Sigmoid colon (tissue), 4 donors: ENCODE measurements at regions not wholly inside any gene's neighbourhood (a gene's known extent, or its start where the extent isn't known, plus 50 kb on each side); places are given as distances from the start of the nearest gene placed in this dataset.

Source experiments
- CTCF ChIP-seq, 4 experiments: fragments of 450-650 bp in 3 of 4; fragments of 200-600 bp in 1 of 4; IDR thresholded peaks; one replicate each; pipeline ENCODE4 v1.5.1; 2016 to 2019; ENCODE audit warnings: antibody characterized with exemption in 4 of 4, mild to moderate bottlenecking in 3 of 4, moderate library complexity in 2 of 4
- POLR2AphosphoS5 ChIP-seq, 4 donors: sonication (generic); formaldehyde crosslinking; IDR thresholded peaks; one replicate each; pipeline ENCODE4 v1.6.1; 2017; ENCODE audit warnings: antibody characterized with exemption in 4 of 4

GRCh38 chr15:79606831-79607355 is 174.8 kb downstream of the MINAR1 start:
- TF ChIP-seq POLR2AphosphoS5 (IDR thresholded peaks at IDR 0.05) (no peak), CTCF (IDR thresholded peaks at IDR 0.05) (no peak)
